ENCODE measurements at regions not wholly inside any gene's neighbourhood (a gene's known extent, or its start where the extent isn't known, plus 50 kb on each side); places are given as distances from the start of the nearest gene placed in this dataset.

DNA sequence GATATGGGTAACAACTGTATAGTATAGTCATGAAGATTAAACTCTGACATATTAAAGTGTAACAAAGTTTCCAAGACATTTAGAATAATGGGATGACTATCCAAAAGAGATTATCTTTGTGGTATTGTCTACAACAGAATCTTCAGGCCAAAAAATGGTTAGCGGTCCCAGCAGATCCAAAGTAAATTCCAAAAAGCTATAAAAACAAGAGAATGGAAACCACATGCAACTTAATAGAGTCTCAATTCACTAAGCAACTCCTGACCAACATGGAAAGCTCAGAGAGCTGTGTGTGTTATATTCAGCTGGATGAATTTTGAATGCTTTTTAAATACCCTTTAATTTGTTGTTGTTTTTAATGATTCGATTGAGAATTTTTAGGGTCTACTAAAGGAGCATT lies 688.2 kb downstream of the CETN3 start:
- FAIRE-seq = no peak

More for the DNA sequence above, 688.2 kb downstream of the CETN3 start:
- ChIA-PET POLR2A (no interaction called here), CTCF (no interaction called here)
- H3K27ac ChIP-seq (ENCODE audit: insufficient read depth, low read depth, low read length) = no peak overlapping the region
- no peak overlapping the region for H3K4me3 ChIP-seq (replicated peaks in 1 of 3; ENCODE audit: insufficient read depth in 1 of 3, low read depth in 1 of 3, low read length in 3 of 3)
- no peak overlapping the region for H3K9ac ChIP-seq (replicated peaks; ENCODE audit: extremely low read depth, insufficient read depth, low read length)
- TF ChIP-seq POLR2A (IDR thresholded peaks at IDR 0.05; ENCODE audit: low read depth, low read length) = no peak
- TF ChIP-seq, protein P1, sequence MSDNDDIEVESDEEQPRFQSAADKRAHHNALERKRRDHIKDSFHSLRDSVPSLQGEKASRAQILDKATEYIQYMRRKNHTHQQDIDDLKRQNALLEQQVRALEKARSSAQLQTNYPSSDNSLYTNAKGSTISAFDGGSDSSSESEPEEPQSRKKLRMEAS (IDR thresholded peaks at IDR 0.05; ENCODE audit: insufficient read depth, insufficient read length) = no peak
- no peak for TF ChIP-seq MYC (IDR thresholded peaks at IDR 0.05; ENCODE audit: low read depth, low read length)
- TF ChIP-seq FOS (IDR thresholded peaks at IDR 0.05; ENCODE audit: borderline replicate concordance, insufficient read depth, low read length) = no peak
- TF ChIP-seq GATA2 (IDR thresholded peaks at IDR 0.05; ENCODE audit: insufficient read depth, insufficient read length, low read depth, low read length) = no peak
- no peak for TF ChIP-seq CTCF (IDR thresholded peaks at IDR 0.05; ENCODE audit: extremely low read depth in 1 of 2, insufficient read depth in 1 of 2, low read depth in 1 of 2, low read length in 2 of 2)
- TF ChIP-seq POLR2AphosphoS5 (IDR thresholded peaks at IDR 0.05; ENCODE audit: insufficient read depth, low read depth, low read length) = no peak
- no peak for TF ChIP-seq JUN (IDR thresholded peaks at IDR 0.05; ENCODE audit: borderline replicate concordance, insufficient read depth, insufficient read length, low read depth)
- TF ChIP-seq EZH2 (IDR thresholded peaks at IDR 0.05; ENCODE audit: borderline replicate concordance, low read depth, low read length, severe bottlenecking) = no peak
- H3K4me1 ChIP-seq (ENCODE audit: control insufficient read depth, extremely low read depth, insufficient read depth, low read length) = no peaks in the 10 kb centered on the region
- intact Hi-C loops (cut with micrococcal nuclease) (no loop called here), dilution Hi-C loops (cut with MboI; ENCODE audit: extremely low pct_ligation_motif_present, low sequenced_read_pairs) (no loop called here)
- no peaks in the 10 kb centered on the region for H3K27me3 ChIP-seq (ENCODE audit: control insufficient read depth in 2 of 2, insufficient read depth in 2 of 2, low read length in 2 of 2)
- H3K79me2 ChIP-seq (ENCODE audit: control insufficient read depth, insufficient read depth, low read length) = no peaks in the 10 kb centered on the region
- DNase-seq (ENCODE audit: low read depth, low spot score) = no peak
- H3K4me2 ChIP-seq (ENCODE audit: insufficient read depth, low read length) = no peak overlapping the region
- no peaks in the 10 kb centered on the region for H3K9me1 ChIP-seq (replicated peaks; ENCODE audit: control insufficient read depth, extremely low read depth, insufficient read depth, low read length)
- no peak overlapping the region for H2AFZ ChIP-seq (ENCODE audit: low read depth, low read length)
- H3K36me3 ChIP-seq (ENCODE audit: control insufficient read depth in 2 of 2, extremely low read depth in 1 of 2, insufficient read depth in 2 of 2, low read length in 2 of 2) = no peaks in the 10 kb centered on the region
- BruUV-seq (replicated peaks) = no TSS peak
- H4K20me1 ChIP-seq (replicated peaks; ENCODE audit: control insufficient read depth, extremely low read depth, insufficient read depth, low read length) = no peaks in the 10 kb centered on the region
- no peaks in the 10 kb centered on the region for H3K9me3 ChIP-seq (replicated peaks; ENCODE audit: control insufficient read depth, insufficient read depth, low read length)

All from endothelial cell of umbilical vein (primary cell).